ENCODE measurements at regions not wholly inside any gene's neighbourhood (a gene's known extent, or its start where the extent isn't known, plus 50 kb on each side); places are given as distances from the start of the nearest gene placed in this dataset.

- H4K20me1 ChIP-seq (ENCODE audit: low read length): no peaks in the 10 kb centered on the region
- intact Hi-C loops (cut with micrococcal nuclease): no loop called here
- BruUV-seq (replicated peaks): no TSS peak
- no peak for DNase-seq
- H3K27ac ChIP-seq (ENCODE audit: low read length): no peak overlapping the region
- no peaks in the 10 kb centered on the region for H3F3A ChIP-seq (ENCODE audit: low read length, unreplicated experiment)
- H3K9ac ChIP-seq (ENCODE audit: low read length): no peak overlapping the region
- no peak overlapping the region for H3K4me2 ChIP-seq (ENCODE audit: low read length)
- no peak overlapping the region for H2AFZ ChIP-seq (ENCODE audit: low read length)
- ChIA-PET POLR2A (ENCODE audit: unreplicated experiment) (no interaction called here), CTCF (no interaction called here)
- H3K27me3 ChIP-seq (ENCODE audit: low read length): no peaks in the 10 kb centered on the region
- no peak for ATAC-seq
- no peaks in the 10 kb centered on the region for H3K9me3 ChIP-seq (ENCODE audit: low read length)
- TF ChIP-seq EZH2phosphoT487 (IDR thresholded peaks at IDR 0.05; ENCODE audit: borderline replicate concordance, low read length) (no peak), EZH2 (IDR thresholded peaks at IDR 0.05; ENCODE audit: low read length, unreplicated experiment) (no peak), CTCF (conservative IDR thresholded peaks at IDR 0.05; ENCODE audit: low read depth, low read length) (no peak)
- peaks cover under 1% of the 10 kb centered on the region for H3K4me1 ChIP-seq (ENCODE audit: insufficient read depth, low read length)
- no peaks in the 10 kb centered on the region for H3K79me2 ChIP-seq (ENCODE audit: low read length)
- no peaks in the 10 kb centered on the region for H3K9me2 ChIP-seq (replicated peaks; ENCODE audit: low read length)
- no peak overlapping the region for H3K4me3 ChIP-seq (ENCODE audit: low read length)
- H3K36me3 ChIP-seq (ENCODE audit: low read depth, low read length): no peaks in the 10 kb centered on the region
These were observed 805.7 kb upstream of the GBE1 start for GRCh38 chr3:82567029-82567600.

DNA sequence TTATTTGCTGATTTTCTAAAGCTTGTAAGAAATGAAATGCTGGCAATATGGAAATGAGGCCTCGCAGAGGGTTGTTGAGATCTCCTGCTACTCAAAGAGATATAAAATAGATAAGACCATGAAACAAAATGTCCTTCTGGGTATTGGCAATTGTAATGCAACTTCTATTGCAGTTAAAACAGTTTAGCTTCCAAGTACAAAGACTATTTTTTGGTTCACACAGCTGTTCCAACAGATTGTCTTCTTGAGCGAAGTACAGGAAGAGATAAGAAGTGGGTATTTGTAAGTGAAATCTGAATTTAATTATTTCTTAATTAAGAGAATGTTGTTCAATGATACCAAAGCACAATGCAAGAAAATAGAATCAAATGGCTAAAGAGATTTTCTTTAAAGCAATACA lies 801.5 kb upstream of the GBE1 start:
- Histone ChIP-seq H3K4me1 (ENCODE audit: insufficient read depth, low read length) (peaks cover 6% of the 10 kb centered on the region), H3K27me3 (ENCODE audit: low read length) (no peaks in the 10 kb centered on the region), H3K9me2 (replicated peaks; ENCODE audit: low read length) (no peaks in the 10 kb centered on the region), H3K9ac (ENCODE audit: low read length) (no peak overlapping the region), H3K4me3 (ENCODE audit: low read length) (no peak overlapping the region), H3K79me2 (ENCODE audit: low read length) (no peaks in the 10 kb centered on the region), H3K36me3 (ENCODE audit: low read depth, low read length) (no peaks in the 10 kb centered on the region), H2AFZ (ENCODE audit: low read length) (no peak overlapping the region), H3K9me3 (ENCODE audit: low read length) (no peaks in the 10 kb centered on the region), H4K20me1 (ENCODE audit: low read length) (no peaks in the 10 kb centered on the region), H3K27ac (ENCODE audit: low read length) (no peak overlapping the region), H3F3A (ENCODE audit: low read length, unreplicated experiment) (no peaks in the 10 kb centered on the region), H3K4me2 (ENCODE audit: low read length) (no peak overlapping the region)
- no TSS peak for BruUV-seq (replicated peaks)
- ChIA-PET CTCF (no interaction called here), POLR2A (ENCODE audit: unreplicated experiment) (no interaction called here)
- intact Hi-C loops (cut with micrococcal nuclease): no loop called here
- no peak for ATAC-seq
- TF ChIP-seq EZH2 (IDR thresholded peaks at IDR 0.05; ENCODE audit: low read length, unreplicated experiment): no peak
- no peak for TF ChIP-seq EZH2phosphoT487 (IDR thresholded peaks at IDR 0.05; ENCODE audit: borderline replicate concordance, low read length)
- TF ChIP-seq CTCF (conservative IDR thresholded peaks at IDR 0.05; ENCODE audit: low read depth, low read length): no peak
- DNase-seq: no peak

DNA sequence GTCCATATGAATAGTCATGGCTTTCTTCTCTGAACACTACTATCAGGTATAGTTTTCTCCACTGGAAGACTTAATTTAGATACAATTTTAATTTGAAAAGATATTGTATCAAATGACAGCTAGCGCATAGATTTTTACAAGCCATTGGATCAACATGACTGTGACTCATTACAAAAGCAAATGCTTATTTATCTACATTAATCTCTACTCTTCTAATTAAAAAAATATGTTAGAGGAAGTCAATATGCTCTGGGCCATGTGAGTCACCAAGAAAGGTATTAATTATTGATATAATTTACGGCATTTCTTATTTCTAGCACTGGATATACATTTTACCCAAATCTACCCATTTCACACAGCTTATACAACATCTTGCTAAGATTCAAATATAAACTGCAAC lies 800.3 kb upstream of the GBE1 start:
- Histone ChIP-seq H3K4me3 (ENCODE audit: low read length) (no peak overlapping the region), H3K4me1 (ENCODE audit: insufficient read depth, low read length) (peaks cover 6% of the 10 kb centered on the region), H2AFZ (ENCODE audit: low read length) (no peak overlapping the region), H3K36me3 (ENCODE audit: low read depth, low read length) (no peaks in the 10 kb centered on the region), H4K20me1 (ENCODE audit: low read length) (no peaks in the 10 kb centered on the region), H3K79me2 (ENCODE audit: low read length) (no peaks in the 10 kb centered on the region), H3K4me2 (ENCODE audit: low read length) (no peak overlapping the region), H3F3A (ENCODE audit: low read length, unreplicated experiment) (no peaks in the 10 kb centered on the region), H3K9me3 (ENCODE audit: low read length) (no peaks in the 10 kb centered on the region), H3K9me2 (replicated peaks; ENCODE audit: low read length) (no peaks in the 10 kb centered on the region), H3K27me3 (ENCODE audit: low read length) (no peaks in the 10 kb centered on the region), H3K27ac (ENCODE audit: low read length) (no peak overlapping the region), H3K9ac (ENCODE audit: low read length) (no peak overlapping the region)
- ChIA-PET CTCF (no interaction called here), POLR2A (ENCODE audit: unreplicated experiment) (interaction anchor here (0.6 kb wide), 1 partner anchor 117 kb away, joined by 4 read pairs; no protein-coding TSS in a partner anchor)
- BruUV-seq (replicated peaks): no TSS peak
- TF ChIP-seq EZH2 (IDR thresholded peaks at IDR 0.05; ENCODE audit: low read length, unreplicated experiment) (no peak), CTCF (conservative IDR thresholded peaks at IDR 0.05; ENCODE audit: low read depth, low read length) (no peak), EZH2phosphoT487 (IDR thresholded peaks at IDR 0.05; ENCODE audit: borderline replicate concordance, low read length) (no peak)
- intact Hi-C loops (cut with micrococcal nuclease): no loop called here
- peak; percentile 40 for DNase-seq
- peak; percentile 75 for ATAC-seq

All from PC-3 (cell line).